H1 (cell line): ENCODE measurements at regions not wholly inside any gene's neighbourhood (a gene's known extent, or its start where the extent isn't known, plus 50 kb on each side); places are given as distances from the start of the nearest gene placed in this dataset.

Source experiments
- CTCF ChIA-PET: fragments of 300-600 bp; sonication (Branson Sonifier 250); formaldehyde crosslinking; loops from one replicate; lab custom pipeline; 2021; ENCODE audit not compliant: partially characterized antibody; lab: Charles Lee
- POLR2A ChIA-PET: fragments of 300-600 bp; sonication (Branson Sonifier 250); formaldehyde crosslinking; loops from one replicate; lab custom pipeline; 2021; ENCODE audit warnings: inconsistent platforms; ENCODE audit not compliant: partially characterized antibody; lab: Charles Lee
- DNase-seq, 2 experiments: peaks; one replicate each; pipeline versions ENCODE4 v3.0.0 to v3.0.0-alpha.2; 2010 to 2022; ENCODE audit warnings: low spot score in 2 of 2, low read depth in 1 of 2, mixed read lengths in 1 of 2
- FAIRE-seq: peaks from 2 replicates; lab custom pipeline; 2011; peaks lifted over from hg19 to GRCh38; lab: Jason Lieb, UNC
- H2AFZ ChIP-seq: 2 replicates; pipeline ENCODE4 v1.8.1; 2012; ENCODE audit warnings: low read length, inconsistent platforms
- H2AK5ac ChIP-seq: 2 replicates; pipeline ENCODE4 v1.6.1; 2013; ENCODE audit warnings: low read depth, low read length
- H2BK120ac ChIP-seq: replicated peaks from 2 replicates; pipeline ENCODE3; 2013; ENCODE audit warnings: low read depth, low read length, inconsistent platforms
- H2BK12ac ChIP-seq: 2 replicates; pipeline ENCODE4 v1.6.1; 2013; ENCODE audit warnings: low read depth, low read length
- H2BK15ac ChIP-seq: 2 replicates; pipeline ENCODE4 v1.6.1; 2013; ENCODE audit warnings: low read length
- H2BK20ac ChIP-seq: 2 replicates; pipeline ENCODE4 v1.6.1; 2013; ENCODE audit warnings: low read length
- H2BK5ac ChIP-seq: 2 replicates; pipeline ENCODE4 v1.6.1; 2013; ENCODE audit warnings: low read depth, low read length
- H3K14ac ChIP-seq: 2 replicates; pipeline ENCODE4 v1.6.1; 2013; ENCODE audit warnings: inconsistent platforms; ENCODE audit not compliant: insufficient read length
- H3K18ac ChIP-seq: 2 replicates; pipeline ENCODE4 v1.6.1; 2013; ENCODE audit warnings: low read length; ENCODE audit errors: extremely low read depth
- H3K23ac ChIP-seq: 2 replicates; pipeline ENCODE4 v1.6.1; 2013; ENCODE audit warnings: inconsistent platforms; ENCODE audit not compliant: insufficient read length
- H3K23me2 ChIP-seq: 2 replicates; pipeline ENCODE4 v1.6.1; 2013; ENCODE audit warnings: low read depth, low read length
- H3K27ac ChIP-seq: 2 replicates; pipeline ENCODE4 v1.6.1; 2011; ENCODE audit warnings: low read depth, low read length, inconsistent platforms
- H3K27me3 ChIP-seq, 4 experiments: replicated peaks in 1 of 4; 1 replicate in 1 of 4; 2 replicates in 3 of 4; pipeline versions ENCODE4 v1.6.1 to v1.8.1; 2011 to 2013; ENCODE audit warnings: low read length in 3 of 4, mild to moderate bottlenecking in 3 of 4, inconsistent platforms in 2 of 4, mixed read lengths in 2 of 4, moderate library complexity in 1 of 4; ENCODE audit not compliant: control insufficient read depth in 3 of 4, insufficient read depth in 3 of 4; ENCODE audit errors: extremely low read depth in 1 of 4
- H3K36me3 ChIP-seq, 4 experiments: 2 replicates each; pipeline versions ENCODE4 v1.6.1 to v1.8.1; 2011 to 2013; ENCODE audit warnings: mild to moderate bottlenecking in 4 of 4, low read length in 3 of 4, moderate library complexity in 2 of 4, control low read depth in 1 of 4, inconsistent platforms in 1 of 4; ENCODE audit not compliant: insufficient read depth in 4 of 4, control insufficient read depth in 2 of 4
- H3K4ac ChIP-seq: replicated peaks from 2 replicates; pipeline ENCODE3; 2013; ENCODE audit warnings: low read length, low read depth, mixed read lengths, inconsistent platforms; ENCODE audit not compliant: insufficient read length
- H3K4me1 ChIP-seq, 4 experiments: replicated peaks in 1 of 4; 1 replicate in 1 of 4; 2 replicates in 3 of 4; pipeline versions ENCODE4 v1.6.1 to v1.8.1; 2011 to 2013; ENCODE audit warnings: low read length in 3 of 4, inconsistent platforms in 2 of 4, mixed read lengths in 1 of 4; ENCODE audit not compliant: insufficient read depth in 4 of 4, control insufficient read depth in 3 of 4
- H3K4me2 ChIP-seq, 2 experiments: 2 replicates each; pipeline versions ENCODE4 v1.6.1 to v1.8.1; 2011 to 2013; ENCODE audit warnings: low read depth in 2 of 2, low read length in 2 of 2, control low read depth in 1 of 2, inconsistent platforms in 1 of 2, mild to moderate bottlenecking in 1 of 2; ENCODE audit not compliant: insufficient read depth in 1 of 2
- H3K4me3 ChIP-seq, 4 experiments: fragments of 200-600, 300-600 bp in 1 of 4; sonication (generic), shearing (Covaris generic), sonication (Bioruptor Twin) in 1 of 4; 2 replicates each; pipeline versions ENCODE4 v1.5.1 to v1.8.1; 2011 to 2016; ENCODE audit warnings: low read length in 4 of 4, low read depth in 3 of 4, control low read depth in 2 of 4, inconsistent platforms in 2 of 4, mild to moderate bottlenecking in 2 of 4, mixed read lengths in 1 of 4, moderate library complexity in 1 of 4; ENCODE audit not compliant: insufficient read depth in 2 of 4; ENCODE audit errors: extremely low read depth in 1 of 4
- H3K56ac ChIP-seq: replicated peaks from 2 replicates; pipeline ENCODE3; 2013; ENCODE audit warnings: low read depth, mild to moderate bottlenecking, mixed read lengths, low read length, inconsistent platforms; ENCODE audit not compliant: insufficient read length
- H3K79me1 ChIP-seq: 2 replicates; pipeline ENCODE4 v1.6.1; 2013; ENCODE audit warnings: low read depth, low read length, control low read depth
- H3K79me2 ChIP-seq, 2 experiments: 2 replicates each; pipeline versions ENCODE4 v1.6.1 to v1.8.1; 2012 to 2013; ENCODE audit warnings: low read length in 2 of 2, mild to moderate bottlenecking in 2 of 2, inconsistent platforms in 1 of 2; ENCODE audit not compliant: insufficient read depth in 2 of 2, control insufficient read depth in 1 of 2
- H3K9ac ChIP-seq, 4 experiments: replicated peaks in 1 of 4; 1 replicate in 1 of 4; 2 replicates in 3 of 4; pipeline versions ENCODE4 v1.6.1 to v1.8.1; 2011 to 2013; ENCODE audit warnings: low read depth in 3 of 4, low read length in 3 of 4, control low read depth in 2 of 4, mild to moderate bottlenecking in 2 of 4, moderate library complexity in 2 of 4, inconsistent platforms in 1 of 4; ENCODE audit errors: extremely low read depth in 1 of 4
- H3K9me3 ChIP-seq, 2 experiments: 2 replicates each; pipeline versions ENCODE4 v1.6.1 to v1.8.1; 2012 to 2013; ENCODE audit warnings: mild to moderate bottlenecking in 2 of 2, moderate library complexity in 2 of 2, control low read depth in 1 of 2, inconsistent platforms in 1 of 2, low read depth in 1 of 2, low read length in 1 of 2, mixed read lengths in 1 of 2; ENCODE audit not compliant: insufficient read depth in 2 of 2
- H4K20me1 ChIP-seq, 2 experiments: replicated peaks in 1 of 2; 2 replicates each; pipeline versions ENCODE3 to v1.8.1; 2011 to 2013; ENCODE audit warnings: inconsistent platforms in 2 of 2, low read length in 2 of 2, mild to moderate bottlenecking in 1 of 2; ENCODE audit not compliant: insufficient read depth in 2 of 2, control insufficient read depth in 1 of 2
- H4K5ac ChIP-seq: 2 replicates; pipeline ENCODE4 v1.6.1; 2013; ENCODE audit warnings: low read length, low read depth, mixed read lengths, inconsistent platforms; ENCODE audit not compliant: insufficient read length
- H4K8ac ChIP-seq: 2 replicates; pipeline ENCODE4 v1.8.0; 2013; ENCODE audit warnings: mild to moderate bottlenecking, moderate library complexity, low read length, inconsistent platforms; ENCODE audit not compliant: insufficient read depth; ENCODE audit errors: extremely low read depth
- H4K91ac ChIP-seq: replicated peaks from 2 replicates; pipeline ENCODE3; 2013; ENCODE audit warnings: low read length, mixed read lengths, inconsistent platforms; ENCODE audit not compliant: insufficient read length
- BCL11A ChIP-seq, 2 experiments: IDR thresholded peaks; one replicate each; pipeline ENCODE4 v1.6.1; 2011; ENCODE audit warnings: low read depth in 2 of 2, low read length in 2 of 2, mild to moderate bottlenecking in 2 of 2
- CHD2 ChIP-seq: IDR thresholded peaks from 2 replicates; pipeline ENCODE4 v1.6.1; 2012; ENCODE audit warnings: low read length, improper control_type of control experiment
- KDM1A ChIP-seq: fragments of 200-600, 300-600 bp; sonication (generic); IDR thresholded peaks from 2 replicates; pipeline ENCODE4 v1.7.1; 2016; ENCODE audit warnings: mild to moderate bottlenecking, low read length, borderline replicate concordance
- NRF1 ChIP-seq: IDR thresholded peaks from 2 replicates; pipeline ENCODE4 v1.6.1; 2011; ENCODE audit warnings: mild to moderate bottlenecking, low read depth, low read length, improper control_type of control experiment
- PHF8 ChIP-seq: fragments of 200-600 bp; sonication (generic); conservative IDR thresholded peaks from 2 replicates; pipeline ENCODE4 v1.7.1; 2012; ENCODE audit warnings: low read depth, mild to moderate bottlenecking, inconsistent platforms, low read length, moderate library complexity
- POLR2A ChIP-seq, 2 experiments: IDR thresholded peaks; 1 replicate in 1 of 2; 2 replicates in 1 of 2; pipeline ENCODE4 v1.6.1; 2011; ENCODE audit warnings: low read depth in 2 of 2, low read length in 2 of 2, mild to moderate bottlenecking in 2 of 2; ENCODE audit errors: control extremely low read depth in 1 of 2
- WGBS, 2 experiments: shearing (Covaris generic) in 1 of 2; methylation state at CpG; one replicate each; pipeline versions ENCODE4 v1.1.6 to v1.1.7; 2013 to 2015; ENCODE audit warnings: low lambda C conversion rate in 2 of 2, mixed read lengths in 2 of 2, inconsistent platforms in 1 of 2, low coverage in 1 of 2, missing lambda C conversion rate in 1 of 2; ENCODE audit not compliant: insufficient replicate concordance in 2 of 2, insufficient coverage in 1 of 2, insufficient read length in 1 of 2; ENCODE audit errors: extremely low coverage in 1 of 2, missing lambda C conversion rate in 1 of 2; 5-methylcytosine and 5-hydroxymethylcytosine counted together
- TF ChIP-seq, protein P1 (sequence below): IDR thresholded peaks from 2 replicates; pipeline ENCODE4 v1.6.1; 2011; ENCODE audit warnings: low read length, improper control_type of control experiment

GRCh38 chr2:81839780-81840179, 1535.2 kb upstream of the LRRTM1 start:
- POLR2A ChIA-PET, result no interaction called here
- Histone ChIP-seq H2BK20ac (no peak overlapping the region), H3K36me3 (no peaks in the 10 kb centered on the region), H3K14ac (no peak overlapping the region), H2AK5ac (no peak overlapping the region), H2AFZ (no peak overlapping the region), H3K18ac (no peak overlapping the region), H2BK120ac (no peak overlapping the region), H3K27ac (no peak overlapping the region), H3K27me3 (no peaks in the 10 kb centered on the region), H3K56ac (no peak overlapping the region), H3K9ac (no peak overlapping the region), H2BK12ac (no peak overlapping the region), H3K23ac (no peak overlapping the region), H4K20me1 (no peaks in the 10 kb centered on the region), H3K4me3 (no peak overlapping the region), H3K4me2 (no peak overlapping the region), H4K91ac (no peak overlapping the region), H4K8ac (no peak overlapping the region), H3K23me2 (no peaks in the 10 kb centered on the region), H3K79me1 (no peaks in the 10 kb centered on the region), H2BK5ac (no peak overlapping the region), H2BK15ac (no peak overlapping the region), H3K9me3 (no peaks in the 10 kb centered on the region), H3K79me2 (no peaks in the 10 kb centered on the region), H4K5ac (no peak overlapping the region), H3K4me1 (no peaks in the 10 kb centered on the region), H3K4ac (no peak overlapping the region)
- no peak for FAIRE-seq
- WGBS, 2 experiments, result 63% methylated on average over 2 of the region's 2 CpGs; no CpG with 5 or more reads in 1 of the 2 experiments
- CTCF ChIA-PET, result no interaction called here
- no peak for DNase-seq
- TF ChIP-seq KDM1A, result no peak
- TF ChIP-seq, protein P1, sequence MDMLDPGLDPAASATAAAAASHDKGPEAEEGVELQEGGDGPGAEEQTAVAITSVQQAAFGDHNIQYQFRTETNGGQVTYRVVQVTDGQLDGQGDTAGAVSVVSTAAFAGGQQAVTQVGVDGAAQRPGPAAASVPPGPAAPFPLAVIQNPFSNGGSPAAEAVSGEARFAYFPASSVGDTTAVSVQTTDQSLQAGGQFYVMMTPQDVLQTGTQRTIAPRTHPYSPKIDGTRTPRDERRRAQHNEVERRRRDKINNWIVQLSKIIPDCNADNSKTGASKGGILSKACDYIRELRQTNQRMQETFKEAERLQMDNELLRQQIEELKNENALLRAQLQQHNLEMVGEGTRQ, result no peak
- TF ChIP-seq CHD2, result no peak
- TF ChIP-seq POLR2A (IDR thresholded peaks at IDR 0.05; ENCODE audit: control extremely low read depth in 1 of 2, low read depth in 2 of 2, low read length in 2 of 2), result no peak
- no peak for TF ChIP-seq BCL11A (IDR thresholded peaks at IDR 0.05; ENCODE audit: low read depth in 2 of 2, low read length in 2 of 2)
- TF ChIP-seq NRF1, result no peak
- no peak for TF ChIP-seq PHF8
